MM.1S (cell line): ENCODE measurements at regions not wholly inside any gene's neighbourhood (a gene's known extent, or its start where the extent isn't known, plus 50 kb on each side); places are given as distances from the start of the nearest gene placed in this dataset.

ENCODE experiments used
- CTCF ChIP-seq: fragments of 300-600 bp; sonication (generic); IDR thresholded peaks from 2 replicates; pipeline ENCODE4 v1.5.1; 2016; ENCODE audit warnings: antibody characterized with exemption, low read length, mixed read lengths
- EZH2 ChIP-seq: fragments of 300-600 bp; sonication (generic); optimal IDR thresholded peaks from 2 replicates; pipeline ENCODE3; 2017; ENCODE audit warnings: low read depth, mild to moderate bottlenecking, antibody characterized with exemption, low read length, mixed read lengths

GRCh38 chr4:104901438-104901837 lies 245.2 kb upstream of the TET2 start:
- TF ChIP-seq EZH2, result no peak
- TF ChIP-seq CTCF, result no peak
